NCI-H748 (cell line): ENCODE measurements at regions not wholly inside any gene's neighbourhood (a gene's known extent, or its start where the extent isn't known, plus 50 kb on each side); places are given as distances from the start of the nearest gene placed in this dataset.
"Not testable (repeated sequence)": the region's sequence is repeated elsewhere in the genome, so short reads cannot be mapped to it uniquely, and the experiment has no call there.

Source experiments
- DNase-seq: peaks from one replicate; lab custom pipeline; 2025; ENCODE audit not compliant: unreplicated experiment; lab: John Stamatoyannopoulos, UW

DNA sequence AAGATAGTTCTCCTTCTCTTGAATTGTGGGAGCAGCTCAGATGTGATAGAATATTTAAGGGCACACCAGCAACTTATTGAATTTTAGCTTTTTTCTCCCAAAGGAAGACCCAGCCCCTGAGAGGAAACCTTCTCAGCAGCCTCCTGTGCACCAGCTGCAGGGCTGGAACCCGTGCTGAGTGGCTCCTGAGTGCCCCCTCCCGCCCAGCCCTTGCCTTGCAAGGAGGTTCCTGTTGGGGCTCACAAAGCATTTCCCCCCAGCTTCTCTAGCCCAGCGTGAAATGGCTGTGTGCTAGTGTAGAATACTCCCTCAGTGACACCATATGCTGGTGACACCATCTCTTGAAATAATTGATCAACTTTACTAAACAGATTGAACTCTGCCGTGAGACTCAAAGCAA is 1180.1 kb downstream of the TMEM121 start:
- DNase-seq, result not testable (repeated sequence)

DNA sequence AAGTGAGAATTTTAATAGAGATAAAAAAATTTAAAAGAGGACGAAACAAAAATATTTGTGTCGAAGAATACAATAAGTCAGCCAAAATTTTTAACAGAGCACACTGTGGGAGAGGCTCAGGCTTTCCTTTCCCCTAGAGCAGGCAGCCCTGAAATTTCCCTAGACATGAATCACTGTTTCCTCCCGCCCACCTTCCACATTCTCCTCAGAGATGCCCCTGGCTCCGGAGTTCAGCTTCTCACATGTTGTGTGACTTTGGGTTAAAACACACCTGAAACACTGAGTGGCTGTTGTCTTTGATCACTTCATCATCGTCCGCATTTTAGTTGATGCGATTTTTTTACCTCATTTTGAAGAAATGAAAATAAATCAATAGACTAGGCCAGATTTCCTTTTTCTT is 1183.8 kb downstream of the TMEM121 start:
- not testable (repeated sequence) for DNase-seq

DNA sequence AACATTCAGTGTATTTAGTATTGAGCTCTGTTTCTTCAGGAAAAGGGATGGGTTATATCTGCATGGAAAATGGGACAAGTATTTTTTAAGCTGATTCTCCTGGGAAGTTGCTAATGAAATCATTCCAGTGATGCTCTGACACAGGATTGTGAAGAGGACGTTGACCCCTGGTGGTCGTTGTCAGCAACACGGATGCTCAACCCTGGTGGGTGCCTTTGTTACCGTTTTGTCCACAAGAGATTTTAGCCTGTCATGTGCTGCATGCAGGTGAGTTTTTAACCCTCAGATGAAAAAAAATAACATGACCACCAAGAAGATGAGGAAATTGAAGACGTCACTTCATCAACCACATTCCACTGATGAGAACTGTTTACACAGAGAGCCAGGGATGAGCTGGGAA is 1186.1 kb downstream of the TMEM121 start:
- DNase-seq, result not testable (repeated sequence)

DNA sequence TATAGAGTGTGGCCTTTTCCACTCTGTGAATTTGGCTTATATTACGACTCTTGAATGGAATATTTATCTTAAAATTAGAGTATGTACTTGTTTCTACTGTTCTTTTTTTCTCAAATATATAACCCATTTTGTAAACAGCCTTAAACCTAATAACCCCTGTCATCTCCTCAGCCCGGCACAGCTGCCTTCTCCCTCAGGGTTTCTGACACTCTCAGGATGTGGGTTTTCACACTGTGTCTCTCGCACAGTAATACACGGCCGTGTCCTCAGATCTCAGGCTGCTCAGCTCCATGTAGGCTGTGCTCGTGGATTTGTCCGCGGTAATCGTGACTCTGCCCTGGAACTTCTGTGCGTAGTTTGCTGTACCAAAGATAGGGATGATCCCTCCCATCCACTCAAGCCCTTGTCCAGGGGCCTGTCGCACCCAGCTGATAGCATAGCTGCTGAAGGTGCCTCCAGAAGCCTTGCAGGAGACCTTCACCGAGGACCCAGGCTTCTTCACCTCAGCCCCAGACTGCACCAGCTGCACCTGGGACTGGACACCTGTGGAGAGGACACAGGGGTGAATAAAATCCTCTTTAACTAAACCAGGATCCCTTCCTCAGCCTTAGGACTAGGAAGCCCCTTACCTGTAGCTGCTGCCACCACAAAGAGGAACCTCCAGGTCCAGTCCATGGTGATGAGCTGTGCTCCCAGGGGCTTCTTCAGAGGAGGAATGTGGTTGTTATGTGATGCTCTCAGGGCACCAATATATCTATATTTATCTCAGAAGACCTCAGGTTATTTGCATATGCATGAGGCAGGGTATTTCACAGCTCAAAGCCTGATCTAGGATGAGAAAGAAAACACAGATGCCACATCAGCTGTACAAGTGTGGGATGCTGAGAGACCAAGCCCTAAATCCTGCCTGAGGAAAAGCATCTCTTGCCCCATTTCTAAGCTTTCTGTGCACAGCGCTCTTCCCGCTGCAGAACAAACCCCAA is 1188.4 kb downstream of the TMEM121 start:
- DNase-seq, result not testable (repeated sequence)

DNA sequence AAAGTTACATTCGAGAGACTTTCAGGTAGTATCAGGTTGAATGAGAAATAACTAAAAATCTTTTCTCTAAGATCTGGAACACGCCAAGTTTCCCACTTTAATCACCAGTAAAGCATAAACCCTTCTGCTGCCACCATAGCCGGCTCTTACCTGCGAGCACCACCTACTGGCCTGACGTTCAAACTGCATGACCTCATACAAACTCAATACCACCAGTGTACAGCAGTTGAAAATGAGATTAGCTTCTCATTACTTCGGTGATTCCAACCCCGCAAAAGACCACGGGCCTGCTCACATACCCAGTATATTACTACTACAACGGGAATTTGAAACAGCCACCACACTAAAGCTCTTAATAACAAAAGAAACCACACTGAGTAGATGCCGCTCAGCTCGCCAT is 1191.2 kb downstream of the TMEM121 start:
- DNase-seq, result not testable (repeated sequence)

DNA sequence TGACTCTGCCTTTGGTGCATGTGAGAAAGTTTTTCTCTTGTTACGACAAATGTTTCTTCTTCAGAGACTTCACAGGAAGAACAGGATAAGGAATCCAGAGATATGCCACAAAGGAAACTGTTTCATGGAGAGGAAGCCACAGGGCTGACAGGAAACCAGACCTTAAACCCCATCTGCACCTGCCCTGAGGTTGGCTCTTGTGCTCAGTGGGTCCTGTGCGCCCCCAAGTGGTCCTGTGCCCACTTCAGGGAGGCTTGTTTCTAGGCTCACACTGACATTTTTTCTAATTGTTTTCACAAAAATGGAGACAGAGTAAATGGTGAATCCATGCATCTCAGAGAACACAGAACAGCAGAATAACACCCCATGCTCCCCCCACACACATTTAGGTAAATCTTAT is 1193.5 kb downstream of the TMEM121 start:
- peak; percentile 22 for DNase-seq

DNA sequence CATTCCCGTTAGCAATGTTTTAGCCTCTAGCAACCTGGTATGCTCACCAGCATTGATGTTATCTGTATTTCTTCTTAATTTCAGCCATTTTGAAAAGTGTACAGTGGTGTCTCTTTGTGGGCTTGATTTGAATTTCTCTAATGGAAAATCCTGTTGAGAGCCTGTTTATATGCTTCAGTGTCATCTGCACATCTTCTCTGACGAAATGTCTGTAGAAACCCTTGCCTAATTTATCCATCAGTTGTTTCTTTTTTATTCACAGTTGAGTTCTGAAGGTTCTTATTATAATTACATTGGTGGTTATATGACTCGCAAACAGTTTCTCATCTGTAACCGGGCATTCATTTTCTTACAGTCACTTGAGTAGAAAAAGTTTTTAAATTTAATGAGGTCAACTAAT is 1195.5 kb downstream of the TMEM121 start:
- DNase-seq, result not testable (repeated sequence)

DNA sequence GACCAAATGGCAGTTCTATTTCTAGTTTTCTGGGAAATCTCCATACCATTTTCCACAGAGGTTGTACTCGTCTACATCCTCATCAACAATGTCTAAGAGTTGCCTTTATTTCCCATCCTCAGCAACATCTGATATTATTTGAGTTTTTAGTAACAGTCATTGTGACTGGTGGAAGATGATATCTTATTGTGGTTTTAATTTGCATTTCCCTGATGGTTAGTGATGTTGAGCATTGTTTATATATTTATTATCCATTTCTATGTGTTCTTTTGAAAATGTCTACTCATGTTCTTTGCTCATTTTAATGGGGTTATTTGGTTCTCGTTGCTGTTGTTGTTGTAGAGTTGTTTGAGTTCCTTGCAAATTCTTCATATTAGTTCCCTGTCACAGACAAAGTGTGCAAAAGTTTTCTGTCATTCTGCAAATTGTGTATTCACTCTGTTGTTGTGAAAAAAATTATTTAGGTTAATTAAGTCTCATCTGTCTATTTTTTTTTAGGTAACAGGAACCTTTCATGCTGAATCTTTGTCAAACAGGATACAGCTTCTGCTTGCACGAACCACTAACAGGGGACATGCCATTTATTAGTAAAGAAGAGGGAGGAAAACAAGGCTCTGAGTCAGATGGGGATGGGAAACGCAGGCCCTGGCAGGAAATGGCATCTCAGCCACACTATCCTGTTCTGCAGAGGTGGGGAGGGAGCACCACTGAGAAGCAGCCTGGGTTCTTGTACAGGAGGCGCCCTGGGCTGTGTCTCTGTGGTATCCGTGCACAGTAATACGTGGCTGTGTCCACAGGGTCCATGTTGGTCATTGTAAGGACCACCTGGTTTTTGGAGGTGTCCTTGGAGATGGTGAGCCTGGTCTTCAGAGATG is 1196.7 kb downstream of the TMEM121 start:
- not testable (repeated sequence) for DNase-seq

DNA sequence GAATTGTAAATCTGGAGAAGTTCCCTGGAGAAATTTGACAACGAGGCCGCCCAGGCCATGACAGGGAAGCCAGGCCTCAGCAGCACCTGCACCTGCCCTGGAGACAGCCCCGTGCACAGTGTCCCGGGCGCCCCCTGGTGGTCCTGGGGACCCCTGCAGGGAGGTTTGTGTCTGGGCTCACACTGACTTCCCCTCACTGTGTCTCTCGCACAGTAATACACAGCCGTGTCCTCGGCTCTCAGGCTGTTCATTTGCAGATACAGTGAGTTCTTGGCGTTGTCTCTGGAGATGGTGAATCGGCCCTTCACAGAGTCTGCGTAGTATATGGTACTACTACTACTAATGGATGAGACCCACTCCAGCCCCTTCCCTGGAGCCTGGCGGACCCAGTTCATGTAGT is 1201.6 kb downstream of the TMEM121 start:
- not testable (repeated sequence) for DNase-seq

DNA sequence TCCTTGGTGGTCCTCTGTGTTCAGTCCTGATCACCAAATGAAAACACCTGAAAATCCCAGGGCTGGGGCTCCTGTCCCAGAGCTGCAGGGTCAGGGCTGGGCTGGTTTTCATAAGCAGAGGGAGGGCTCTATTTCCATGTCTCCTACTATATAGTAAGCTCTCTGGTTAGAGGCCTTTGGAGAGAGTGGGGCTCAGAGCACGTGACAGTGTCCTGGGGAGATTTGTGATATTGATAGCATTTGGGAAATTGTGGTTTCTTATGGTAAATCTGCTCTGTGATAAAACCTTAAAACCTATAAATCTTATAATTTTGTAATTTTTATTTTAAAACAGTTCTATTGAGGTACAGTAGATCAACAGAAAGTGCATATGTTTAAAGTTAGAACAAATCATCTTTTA is 1202.2 kb downstream of the TMEM121 start:
- no peak for DNase-seq

DNA sequence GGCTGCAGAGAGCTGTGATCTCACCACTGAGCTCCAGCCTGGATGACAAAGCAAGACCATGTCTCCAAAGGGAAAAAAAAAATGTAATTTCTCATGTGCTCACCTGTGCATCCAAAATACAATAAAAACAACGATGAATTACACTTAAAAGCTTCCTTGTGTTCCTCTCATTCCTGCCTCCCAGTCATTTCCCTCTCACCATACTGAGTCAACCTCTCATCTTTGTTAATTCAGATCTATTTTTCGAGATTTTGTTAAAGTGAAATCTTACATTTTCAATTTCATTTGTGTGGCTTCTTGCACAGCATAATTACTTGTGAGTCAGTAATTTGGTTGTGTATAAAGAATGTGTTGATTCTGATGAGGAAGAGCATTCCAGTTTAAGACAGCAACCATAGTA is 1203.2 kb downstream of the TMEM121 start:
- no peak for DNase-seq

DNA sequence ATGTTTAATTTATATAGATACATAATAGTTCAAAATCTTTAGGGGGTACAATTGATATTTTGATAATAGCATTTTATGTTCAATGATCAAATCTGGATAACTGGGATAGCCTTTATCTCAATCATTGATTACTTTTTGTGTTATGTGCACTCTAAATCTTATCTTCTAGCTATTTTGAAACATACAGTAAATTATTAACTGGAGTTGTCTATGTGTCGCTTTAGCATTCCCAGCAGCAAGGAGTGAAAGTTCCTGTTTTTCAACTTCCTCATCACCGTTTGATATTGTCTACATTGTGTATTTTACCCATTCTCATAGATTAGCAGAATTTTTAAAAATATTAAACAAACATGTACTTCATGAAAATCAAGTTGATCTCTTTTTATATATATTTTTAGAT is 1207.4 kb downstream of the TMEM121 start:
- no peak for DNase-seq

DNA sequence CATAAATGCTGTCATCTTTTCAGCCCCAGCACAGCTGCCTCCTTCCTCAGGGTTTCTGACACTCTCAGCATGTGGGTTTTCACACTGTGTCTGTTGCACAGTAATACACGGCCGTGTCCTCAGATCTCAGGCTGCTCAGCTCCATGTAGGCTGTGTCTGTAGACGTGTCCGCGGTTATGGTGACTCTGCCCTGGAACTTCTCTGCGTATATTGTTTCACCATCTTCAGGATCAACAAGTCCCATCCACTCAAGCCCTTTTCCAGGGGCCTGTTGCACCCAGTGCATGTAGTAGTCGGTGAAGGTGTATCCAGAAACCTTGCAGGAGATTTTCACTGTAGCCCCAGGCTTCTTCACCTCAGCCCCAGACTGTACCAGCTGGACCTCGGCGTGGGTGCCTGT is 1210.6 kb downstream of the TMEM121 start:
- DNase-seq, result no peak

DNA sequence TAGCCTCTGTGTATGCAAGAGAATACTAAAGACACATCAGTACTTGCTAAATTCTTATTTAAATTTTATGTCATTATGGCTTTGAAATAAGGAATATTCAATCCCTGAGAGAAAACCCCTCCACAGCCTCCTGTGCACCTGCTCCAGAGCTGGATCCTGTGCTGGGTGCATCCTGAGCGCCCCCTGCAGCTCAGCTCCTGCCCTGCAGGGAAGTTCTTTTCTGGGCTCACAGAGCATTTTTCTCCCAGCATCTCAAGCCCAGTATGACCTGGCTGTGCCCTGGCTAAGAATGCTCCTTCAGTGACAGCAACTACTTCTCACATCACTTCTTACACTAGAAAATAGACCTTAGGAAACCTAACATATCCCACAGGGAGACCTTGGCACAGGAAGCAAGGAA is 1211.7 kb downstream of the TMEM121 start:
- DNase-seq, result no peak

DNA sequence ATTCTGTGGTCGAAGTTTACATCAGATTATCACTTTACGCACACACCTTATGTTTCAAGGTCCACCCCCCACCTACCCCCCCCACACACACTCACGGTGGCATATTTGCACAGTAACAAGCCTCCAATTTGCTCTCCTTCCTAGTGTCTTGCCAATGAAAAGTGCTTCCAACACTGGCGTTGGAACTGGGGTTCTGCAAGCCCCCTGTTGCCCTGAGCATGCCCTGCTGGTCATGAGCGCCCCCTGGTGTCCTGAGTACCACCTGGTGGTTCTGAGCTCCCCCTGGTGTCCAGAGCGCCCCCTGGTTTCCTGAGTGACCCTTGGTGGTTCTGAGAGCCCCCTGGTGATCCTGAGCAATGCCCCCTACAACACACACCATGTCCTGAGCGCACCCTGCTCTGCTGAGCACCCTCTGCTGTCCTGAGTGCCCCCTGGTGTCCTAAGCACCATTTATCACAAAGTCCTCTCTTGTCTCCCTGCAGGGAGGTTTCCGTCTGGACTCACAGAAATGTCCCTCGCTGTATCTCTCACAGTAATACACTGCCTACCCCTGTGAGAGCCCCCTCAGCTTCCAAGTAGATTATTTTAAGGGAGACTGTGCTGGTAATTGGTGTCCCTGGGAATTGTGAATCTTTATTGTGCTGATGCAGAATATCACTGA is 1212.3 kb downstream of the TMEM121 start:
- not testable (repeated sequence) for DNase-seq

DNA sequence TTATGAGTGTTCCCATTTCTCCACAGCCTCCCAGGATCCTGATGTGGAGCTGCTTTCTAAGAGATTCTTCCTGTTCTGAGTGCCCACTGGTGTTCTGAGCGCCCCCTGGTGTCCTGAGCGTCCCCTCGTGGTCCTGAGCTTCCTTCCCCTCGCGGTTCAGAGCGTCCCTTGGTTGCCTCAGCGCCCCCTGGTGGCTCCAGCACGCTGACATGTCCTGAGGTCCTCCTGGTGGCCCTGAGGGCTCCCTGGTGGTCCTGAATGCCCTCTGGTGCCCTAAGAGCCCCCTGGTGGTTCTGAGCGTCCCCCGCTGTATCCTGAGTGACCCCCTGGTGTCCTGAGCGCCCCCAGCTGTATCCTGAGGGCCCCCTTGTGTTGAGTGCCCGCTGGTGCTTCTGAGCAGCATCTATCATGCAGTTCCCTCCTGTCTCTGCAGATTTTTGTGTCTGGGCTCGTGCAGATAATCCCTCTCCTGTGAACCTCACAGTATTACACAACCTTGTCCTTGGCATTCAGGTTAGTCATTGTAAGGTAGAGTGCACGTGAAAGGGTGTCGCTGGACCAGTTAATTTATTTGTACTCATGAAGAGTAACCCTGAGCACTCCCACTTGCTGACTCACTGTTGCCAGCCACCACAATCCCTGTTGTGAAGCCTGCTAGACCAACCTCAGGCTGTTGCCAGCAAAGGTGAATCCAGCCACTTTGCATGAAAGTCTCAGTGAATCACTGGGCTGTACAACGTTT is 1214.9 kb downstream of the TMEM121 start:
- DNase-seq, result peak; percentile 50

DNA sequence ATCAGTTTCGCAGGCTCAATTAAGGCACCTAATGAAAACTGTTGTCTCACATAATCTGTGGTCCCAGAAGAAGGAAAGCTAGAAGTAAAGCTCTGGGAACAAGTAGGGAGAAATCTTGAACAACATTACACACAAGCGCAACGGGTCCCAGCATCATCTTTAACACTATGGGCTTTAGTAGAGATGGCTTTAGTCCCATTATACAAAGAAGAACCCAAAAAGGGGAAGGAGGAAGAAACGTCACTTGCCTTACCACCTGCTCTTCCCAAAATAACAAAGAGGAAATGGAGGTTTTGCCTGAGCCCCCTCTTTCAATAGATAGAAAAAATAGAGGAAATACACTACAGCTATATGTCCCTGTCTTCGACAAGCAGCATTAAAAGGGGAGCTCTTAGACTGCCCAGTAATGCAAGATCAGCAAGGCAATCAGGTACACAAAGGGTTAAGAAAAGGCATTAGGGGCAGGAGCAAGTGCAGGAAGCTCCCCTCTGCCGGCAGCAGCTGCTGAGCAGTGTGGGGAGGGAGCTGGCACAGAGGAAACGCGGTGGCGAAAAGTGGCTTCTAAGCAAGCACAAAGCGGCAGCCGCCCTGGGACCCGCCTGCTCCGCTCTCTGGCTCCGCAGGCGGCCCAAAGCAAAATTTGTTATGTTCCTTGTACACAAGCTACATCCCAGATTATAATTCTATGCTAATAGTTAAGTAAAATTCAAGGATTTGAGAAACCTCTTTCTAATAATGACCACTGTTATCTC is 1218.8 kb downstream of the TMEM121 start:
- peak; percentile 23 for DNase-seq

DNA sequence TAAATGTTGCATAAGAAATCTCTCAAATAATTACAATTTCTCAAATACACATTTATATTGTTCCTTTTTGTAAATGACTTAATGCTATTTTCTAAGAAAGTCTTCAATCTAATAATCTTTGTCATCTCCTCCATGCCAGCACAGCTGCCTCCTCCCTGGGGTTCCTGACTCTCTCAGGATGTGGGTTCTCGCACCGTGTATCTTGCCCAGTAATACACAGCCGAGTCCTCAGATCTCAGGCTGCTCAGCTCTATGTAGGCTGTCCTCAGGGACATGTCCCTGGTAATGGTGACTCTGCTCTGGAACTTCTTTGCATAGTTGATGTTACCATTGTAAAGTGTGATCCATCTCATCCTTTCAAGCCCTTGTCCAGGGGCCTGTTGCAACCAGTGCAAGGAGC is 1223.7 kb downstream of the TMEM121 start:
- not testable (repeated sequence) for DNase-seq

DNA sequence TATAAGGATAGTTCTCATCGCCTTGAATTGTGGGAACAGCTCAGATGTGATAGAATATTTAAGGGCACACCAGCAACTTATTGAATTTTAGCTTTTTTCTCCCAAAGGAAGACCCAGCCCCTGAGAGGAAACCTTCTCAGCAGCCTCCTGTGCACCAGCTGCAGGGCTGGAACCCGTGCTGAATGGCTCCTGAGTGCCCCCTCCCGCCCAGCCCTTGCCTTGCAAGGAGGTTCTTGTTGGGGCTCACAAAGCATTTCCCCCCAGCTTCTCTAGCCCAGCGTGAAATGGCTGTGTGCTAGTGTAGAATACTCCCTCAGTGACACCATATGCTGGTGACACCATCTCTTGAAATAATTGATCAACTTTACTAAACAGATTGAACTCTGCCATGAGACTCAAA is 1227.4 kb downstream of the TMEM121 start:
- not testable (repeated sequence) for DNase-seq

DNA sequence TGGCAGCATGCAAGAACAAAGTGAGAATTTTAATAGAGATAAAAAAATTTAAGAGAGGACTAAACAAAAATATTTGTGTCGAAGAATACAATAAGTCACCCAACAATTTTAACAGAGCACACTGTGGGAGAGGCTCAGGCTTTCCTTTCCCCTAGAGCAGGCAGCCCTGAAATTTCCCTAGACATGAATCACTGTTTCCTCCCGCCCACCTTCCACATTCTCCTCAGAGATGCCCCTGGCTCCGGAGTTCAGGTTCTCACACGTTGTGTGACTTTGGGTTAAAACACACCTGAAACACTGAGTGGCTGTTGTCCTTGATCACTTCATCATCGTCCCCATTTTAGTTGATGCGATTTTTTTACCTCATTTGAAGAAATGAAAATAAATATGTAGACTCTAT is 1231.1 kb downstream of the TMEM121 start:
- DNase-seq, result not testable (repeated sequence)
